Hepatic stellate cell (primary cell): ENCODE measurements at regions not wholly inside any gene's neighbourhood (a gene's known extent, or its start where the extent isn't known, plus 50 kb on each side); places are given as distances from the start of the nearest gene placed in this dataset.

Experiments
- DNase-seq: peaks from one replicate; pipeline ENCODE4 v3.0.0; 2011; ENCODE audit warnings: low spot score

DNA sequence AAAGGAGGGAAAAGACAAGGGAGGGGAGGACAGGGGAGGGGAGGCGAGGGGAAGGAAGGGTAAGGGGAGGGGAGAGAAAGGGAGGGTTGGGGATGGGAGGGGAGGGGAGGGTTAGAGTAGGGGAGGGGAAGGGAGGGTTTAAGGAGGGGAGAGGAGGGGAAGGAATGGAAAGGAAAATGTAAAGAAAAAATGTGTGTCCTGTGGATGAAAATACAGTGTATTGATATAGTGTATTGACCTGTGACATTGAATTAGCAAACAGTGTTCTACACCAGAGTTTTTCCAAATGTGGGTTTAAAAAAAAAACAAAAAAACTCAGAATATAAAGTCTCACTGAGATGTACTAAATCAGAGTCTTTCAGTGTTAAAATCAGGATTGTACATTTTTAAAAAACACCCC is 1279.8 kb upstream of the ADGRL2 start:
- no peak for DNase-seq

DNA sequence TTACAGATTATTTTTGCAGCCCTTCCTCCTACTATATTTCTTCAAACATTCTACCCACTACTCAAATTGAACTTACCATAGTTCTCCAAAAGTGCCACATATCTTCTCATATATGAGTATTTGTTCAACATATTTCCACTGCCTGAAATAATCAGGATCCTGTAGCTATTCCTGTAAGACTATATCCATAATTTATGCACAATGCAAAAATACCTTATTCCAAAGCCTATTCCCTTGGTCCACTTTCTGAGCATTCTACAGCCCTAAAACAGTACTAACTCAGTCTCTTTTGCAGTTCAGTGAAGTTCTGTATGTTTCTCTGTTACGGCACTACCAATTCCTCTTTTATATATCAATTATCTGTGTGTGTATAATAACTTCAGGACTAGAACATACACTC is 1283.7 kb upstream of the ADGRL2 start:
- DNase-seq = no peak

DNA sequence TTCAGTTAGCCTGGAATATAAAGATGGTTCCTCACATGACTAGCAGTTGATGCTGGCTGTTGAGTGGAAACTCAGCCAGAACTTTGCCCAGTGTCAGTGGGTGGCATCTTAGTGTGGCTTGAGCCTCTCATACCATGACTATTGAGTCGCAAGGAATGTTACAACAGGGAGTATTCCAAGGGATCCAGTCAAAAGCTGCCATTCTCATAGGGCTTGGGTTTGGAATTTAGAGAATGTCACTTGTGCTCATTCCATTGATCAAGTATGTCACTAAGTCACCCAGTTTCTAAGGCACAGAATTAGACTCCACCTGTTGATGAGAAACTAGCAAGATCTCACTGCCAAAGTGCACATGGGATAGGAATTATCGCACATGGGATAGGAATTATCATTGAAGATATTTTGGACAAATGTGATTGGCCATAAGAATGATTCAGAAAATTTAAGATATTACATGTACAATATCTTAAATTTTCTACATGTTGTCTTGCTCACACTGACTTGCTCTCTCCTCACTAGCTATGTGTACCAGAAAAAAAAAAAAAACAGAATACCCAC is 1290.7 kb upstream of the ADGRL2 start:
- DNase-seq = no peak

DNA sequence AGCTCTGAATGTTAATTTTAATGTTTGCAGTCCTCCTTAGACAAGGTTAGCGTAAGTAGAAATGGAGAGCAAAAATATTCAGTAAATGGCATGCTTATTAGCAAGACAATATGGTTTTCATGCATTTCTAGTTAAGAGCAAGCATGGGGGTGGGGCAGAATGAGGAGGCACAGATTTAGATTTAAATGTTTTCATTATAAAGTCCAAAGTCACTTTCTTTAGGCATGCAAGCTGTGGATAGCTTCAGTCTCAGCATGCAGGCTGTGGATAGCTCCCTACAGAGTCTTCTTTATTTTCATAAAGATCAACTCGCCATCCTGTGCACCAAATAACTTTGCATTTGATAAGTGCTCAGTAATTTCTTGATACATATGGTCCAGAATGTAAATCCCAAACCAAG is 1294.5 kb upstream of the ADGRL2 start:
- no peak for DNase-seq

DNA sequence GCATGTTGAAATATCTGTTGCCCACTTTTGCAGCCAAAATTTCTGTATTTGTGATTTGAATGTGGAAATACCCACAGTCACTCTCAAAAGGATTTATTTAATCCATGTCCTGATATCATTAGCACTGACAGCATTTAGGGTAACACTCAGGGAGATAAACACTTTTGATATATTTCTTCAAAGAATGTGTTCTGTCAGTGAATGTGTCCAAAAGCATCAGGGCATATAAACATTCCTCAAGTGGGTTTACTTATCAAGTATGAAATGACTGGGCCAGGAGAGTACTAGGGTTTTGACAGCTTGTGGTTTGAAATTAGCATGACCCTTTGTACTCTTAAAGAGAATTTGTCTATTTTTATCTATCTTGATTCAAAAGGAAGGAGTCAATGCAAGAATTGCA is 1302.1 kb upstream of the ADGRL2 start:
- DNase-seq = no peak

DNA sequence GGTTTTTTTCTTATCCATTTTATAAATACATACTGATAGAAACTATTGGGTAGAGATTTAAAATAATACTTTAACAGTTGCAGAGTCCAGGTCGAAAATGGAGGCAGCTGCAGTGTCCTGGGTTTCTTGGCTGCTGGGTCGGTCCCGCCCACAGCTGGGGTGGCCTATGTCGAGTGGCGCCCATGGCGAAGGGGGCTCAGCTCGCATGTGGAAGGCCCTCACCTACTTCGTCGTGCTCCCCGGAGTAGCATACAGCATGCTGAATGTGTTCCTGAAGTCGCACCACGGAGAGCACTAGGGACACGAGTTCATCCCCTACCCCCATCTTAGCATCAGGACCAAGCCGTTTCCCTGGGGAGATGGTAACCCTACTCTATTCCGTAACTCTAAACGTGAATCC is 1304.9 kb upstream of the ADGRL2 start:
- no peak for DNase-seq

DNA sequence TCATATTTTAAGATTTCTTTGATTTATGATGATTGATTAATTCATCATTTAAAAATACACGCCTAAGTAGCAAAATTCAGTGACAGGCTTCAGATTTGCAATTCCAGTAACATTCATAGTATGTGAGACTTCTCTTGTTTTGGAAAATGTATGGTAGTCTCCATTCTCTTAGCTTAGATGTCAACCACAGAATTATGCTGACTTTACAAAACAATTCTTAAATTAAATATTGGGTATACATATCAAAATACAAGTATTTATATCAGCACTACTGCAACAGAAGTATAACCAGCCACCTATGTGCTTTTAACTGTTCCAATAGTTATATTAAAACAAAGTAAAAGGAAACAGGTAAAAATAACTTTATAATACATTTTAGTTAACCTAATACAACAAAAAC is 1328.6 kb upstream of the ADGRL2 start:
- DNase-seq = no peak

DNA sequence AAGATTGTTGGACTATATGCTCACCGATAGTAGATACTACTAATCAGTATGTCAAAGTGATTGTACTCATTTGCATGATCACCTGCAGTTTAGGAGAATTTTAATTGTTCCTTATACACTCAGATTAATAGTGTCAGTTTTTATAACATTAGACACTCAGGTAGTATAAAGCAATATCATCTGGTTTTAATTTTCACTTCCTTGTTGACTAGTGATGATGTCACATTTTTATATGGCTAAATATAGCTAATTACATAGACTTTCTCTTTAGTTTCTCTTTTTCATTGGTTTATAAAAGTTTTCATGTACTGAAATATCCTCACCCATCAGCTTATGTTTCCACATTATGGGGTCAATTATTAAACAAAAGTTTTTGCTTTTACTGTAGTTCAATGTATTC is 1332.4 kb upstream of the ADGRL2 start:
- no peak for DNase-seq

DNA sequence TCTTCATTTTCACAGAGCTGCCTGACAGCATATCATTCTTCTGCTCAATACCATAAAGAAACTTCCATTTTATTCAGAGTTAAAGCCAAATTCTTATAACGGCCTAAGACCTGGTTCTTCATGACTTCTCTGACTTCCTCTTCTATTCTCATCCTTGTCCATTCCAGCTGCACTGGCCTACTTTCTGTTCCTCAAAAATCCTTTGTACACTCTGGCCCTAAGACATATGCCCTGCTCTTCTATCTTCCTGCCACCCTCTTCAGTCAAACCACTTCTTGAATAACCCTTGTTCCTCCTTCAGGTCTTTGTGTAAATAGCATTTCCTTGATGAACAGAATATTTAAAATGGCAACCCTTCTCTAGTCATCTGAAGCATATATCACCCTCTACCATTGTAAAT is 1338.7 kb upstream of the ADGRL2 start:
- no peak for DNase-seq

DNA sequence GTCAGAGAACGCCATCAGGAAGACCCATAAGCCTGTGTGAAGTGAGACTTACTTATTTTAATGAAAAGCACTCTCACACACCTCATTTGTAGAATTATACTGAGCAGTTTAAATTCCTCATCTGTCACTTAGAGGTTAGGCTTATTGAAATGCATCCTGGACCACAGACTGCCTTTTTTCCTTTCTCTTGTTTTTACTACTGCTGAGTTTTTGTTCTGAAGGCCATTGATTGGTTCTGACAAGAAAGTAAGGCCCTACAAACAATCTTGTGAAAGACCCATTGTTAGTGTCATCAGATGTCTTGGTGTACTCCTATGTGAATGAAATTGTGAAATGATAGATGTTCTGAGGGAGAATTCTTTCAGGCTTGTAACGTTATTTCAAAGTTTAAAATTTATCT is 1343.3 kb upstream of the ADGRL2 start:
- DNase-seq = no peak

DNA sequence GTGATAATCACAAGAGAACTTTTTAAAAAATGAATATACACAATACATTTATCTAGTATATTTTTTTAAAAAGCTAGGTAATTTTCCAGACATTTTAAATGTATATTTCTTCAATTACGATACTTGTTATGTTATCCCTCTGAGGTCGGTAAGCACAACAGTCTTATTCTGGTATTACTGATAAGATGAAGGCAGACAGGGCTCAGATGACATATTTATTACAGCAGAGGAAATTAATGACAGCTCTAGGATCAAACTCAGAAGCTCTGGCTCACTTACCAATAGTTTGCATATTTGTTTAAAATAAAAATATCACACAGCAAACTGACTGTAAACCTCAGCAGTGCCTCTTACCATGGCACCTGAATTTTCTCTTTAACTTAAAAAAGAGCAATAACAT is 1347.0 kb upstream of the ADGRL2 start:
- DNase-seq = no peak

DNA sequence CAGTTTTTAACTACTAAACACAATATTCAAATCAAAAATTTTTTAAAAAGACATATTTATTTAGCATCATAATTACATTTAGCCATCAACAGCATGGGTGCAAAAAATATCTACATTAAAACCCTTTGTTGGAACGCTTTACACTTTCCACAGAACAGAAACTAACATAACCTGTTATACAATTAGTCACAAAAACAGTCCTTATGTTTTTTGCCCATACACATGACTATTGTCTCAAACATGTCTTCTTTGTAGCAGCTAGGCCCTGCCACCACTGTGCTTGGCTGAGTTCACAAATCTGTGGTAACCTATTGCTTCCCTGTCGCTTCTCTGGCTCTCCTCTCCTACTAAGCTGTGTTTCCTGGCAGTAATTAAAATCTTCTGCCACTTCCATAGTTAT is 1350.0 kb upstream of the ADGRL2 start:
- no peak for DNase-seq

DNA sequence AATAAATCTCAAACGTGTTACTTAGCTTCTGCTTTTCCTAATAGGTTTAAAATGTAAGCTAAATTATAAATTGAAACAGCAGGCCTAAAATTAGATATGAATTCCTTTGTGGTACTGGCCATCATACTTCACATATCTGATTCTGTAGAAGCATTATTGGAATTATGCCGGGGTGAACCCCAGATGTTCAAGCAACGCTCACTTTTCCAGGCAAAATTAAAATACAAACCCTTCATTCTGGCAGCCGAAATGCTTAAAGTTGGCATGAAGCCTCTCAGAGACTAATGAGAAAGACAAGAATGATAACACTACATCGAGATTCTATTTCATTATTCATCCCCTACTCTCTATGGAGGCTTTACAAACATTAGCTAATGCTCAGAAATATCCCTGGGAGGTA is 1352.7 kb upstream of the ADGRL2 start:
- DNase-seq = no peak

DNA sequence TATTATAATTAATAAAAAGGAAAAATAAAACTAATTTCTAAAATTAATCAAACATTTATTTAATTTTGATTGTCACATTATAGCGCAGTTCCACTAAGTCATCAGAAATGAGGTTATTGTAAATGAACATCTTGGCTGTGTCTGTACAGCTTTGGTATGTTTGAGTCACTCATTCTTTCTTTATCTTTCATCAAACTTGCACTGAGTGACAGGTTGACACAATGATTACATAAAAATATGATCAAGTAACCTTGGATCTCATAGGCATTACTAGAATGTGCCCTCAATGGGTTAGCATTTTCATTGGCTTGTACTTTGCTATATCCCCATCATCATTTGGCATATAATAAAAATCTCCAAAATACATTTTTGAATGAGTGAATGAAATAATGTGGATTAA is 1353.2 kb upstream of the ADGRL2 start:
- no peak for DNase-seq

DNA sequence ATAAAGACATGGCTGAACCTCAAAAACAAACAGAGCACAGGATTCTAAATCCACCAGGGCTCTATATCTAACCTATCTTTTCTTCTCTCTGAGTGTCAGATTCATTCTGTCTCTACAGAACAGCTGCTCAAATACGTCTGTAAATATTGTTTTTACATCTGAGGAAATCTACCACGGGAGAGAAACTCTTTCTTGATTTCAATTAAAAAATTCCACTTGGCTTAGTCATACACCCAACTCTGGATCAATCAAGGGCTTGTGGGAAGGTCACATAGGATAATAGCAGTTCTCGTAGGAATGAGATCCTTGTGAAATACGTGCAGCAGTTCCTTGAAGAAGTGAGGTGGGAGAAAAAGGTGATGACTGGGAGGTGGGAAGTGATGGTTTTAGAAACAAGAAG is 1355.7 kb upstream of the ADGRL2 start:
- DNase-seq = no peak

DNA sequence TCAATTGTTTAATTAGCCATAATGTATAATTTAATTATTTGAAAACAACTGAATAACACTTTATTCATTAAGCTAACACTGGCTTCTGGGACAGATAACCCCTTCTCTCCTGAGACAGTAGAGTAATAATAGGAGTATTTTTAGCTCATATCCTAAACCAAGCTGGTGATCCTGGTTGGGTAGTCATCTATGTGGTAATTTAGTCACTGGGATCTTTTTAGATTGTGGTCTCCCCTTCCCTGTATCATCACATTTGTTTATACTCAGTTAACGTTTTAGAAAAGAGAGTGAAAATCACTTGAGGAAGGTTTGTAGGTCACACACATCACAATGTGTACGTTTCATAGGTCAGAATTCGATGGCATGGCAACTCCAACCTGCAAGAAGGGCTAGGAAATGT is 1356.6 kb upstream of the ADGRL2 start:
- DNase-seq = no peak

DNA sequence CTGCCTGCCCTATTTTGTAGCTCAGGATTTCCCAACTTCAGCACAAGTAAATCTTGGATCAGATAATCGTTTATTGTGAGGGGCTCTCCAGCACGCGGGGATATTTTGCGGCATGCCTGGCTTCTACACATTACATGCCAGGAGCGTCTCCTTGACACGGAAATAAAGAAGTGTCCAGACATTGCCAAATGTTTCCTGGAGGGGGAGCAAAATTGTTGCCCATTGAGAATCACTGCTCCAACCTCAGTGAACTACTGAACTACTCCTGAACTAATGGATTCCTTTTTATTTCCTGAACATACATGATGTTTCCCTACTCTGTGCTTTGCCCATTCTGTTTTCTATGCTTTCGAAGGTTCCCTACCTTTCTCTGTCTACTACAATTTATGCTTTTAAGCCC is 1359.1 kb upstream of the ADGRL2 start:
- no peak for DNase-seq

DNA sequence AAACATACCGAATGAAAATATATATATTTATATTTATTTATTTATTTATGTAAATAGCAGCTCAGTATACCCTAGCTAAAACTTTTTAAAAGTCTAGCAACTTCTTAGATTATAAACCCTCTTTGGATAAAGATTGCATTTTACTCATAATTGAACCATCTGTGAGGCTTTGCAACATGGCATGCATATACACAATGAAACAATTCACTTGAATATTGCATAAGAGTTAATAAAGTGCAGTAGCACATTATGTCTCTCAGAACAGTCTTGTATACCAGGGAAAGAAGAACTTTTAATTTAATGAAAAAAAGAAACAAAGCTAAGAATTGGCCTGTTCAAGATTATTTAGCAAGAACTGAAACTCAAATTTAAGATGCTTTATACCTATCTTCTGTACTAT is 1363.9 kb upstream of the ADGRL2 start:
- no peak for DNase-seq

DNA sequence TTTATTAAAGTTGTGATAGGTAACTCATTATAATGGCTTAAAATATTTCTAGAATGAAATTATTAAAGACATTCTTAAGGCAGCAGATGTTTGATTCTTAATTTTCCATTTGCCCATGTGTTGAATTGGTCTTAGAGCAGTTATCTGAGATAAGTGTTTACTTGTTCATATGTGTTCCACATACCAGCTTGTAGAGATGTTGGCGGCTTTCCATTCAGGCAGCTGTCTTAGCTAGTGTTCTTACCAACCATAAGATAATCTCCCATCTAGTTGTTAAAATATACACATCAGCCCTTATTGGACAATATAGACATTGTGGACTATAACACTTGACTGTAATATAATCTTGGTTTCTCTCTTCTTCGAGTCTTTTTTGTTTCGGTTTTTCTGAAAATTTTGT is 1372.9 kb upstream of the ADGRL2 start:
- DNase-seq = no peak

DNA sequence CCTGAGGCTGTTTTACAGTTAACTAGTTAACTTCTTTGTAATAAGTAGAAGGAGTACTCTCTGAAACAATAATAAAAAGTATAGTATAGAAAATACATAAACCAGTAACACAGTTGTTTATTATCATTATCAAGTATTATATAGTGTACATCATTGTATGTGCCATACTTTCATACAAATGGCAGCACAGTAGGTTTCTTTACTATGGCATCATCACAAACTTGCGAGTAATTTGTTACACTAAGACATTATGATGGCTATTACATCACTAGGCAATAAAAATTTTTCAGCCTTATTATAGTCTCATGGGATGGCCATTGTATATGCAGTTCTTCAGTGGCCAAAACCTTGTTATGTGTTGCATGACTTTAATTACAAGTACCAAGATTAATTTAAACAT is 1376.5 kb upstream of the ADGRL2 start:
- DNase-seq = no peak

DNA sequence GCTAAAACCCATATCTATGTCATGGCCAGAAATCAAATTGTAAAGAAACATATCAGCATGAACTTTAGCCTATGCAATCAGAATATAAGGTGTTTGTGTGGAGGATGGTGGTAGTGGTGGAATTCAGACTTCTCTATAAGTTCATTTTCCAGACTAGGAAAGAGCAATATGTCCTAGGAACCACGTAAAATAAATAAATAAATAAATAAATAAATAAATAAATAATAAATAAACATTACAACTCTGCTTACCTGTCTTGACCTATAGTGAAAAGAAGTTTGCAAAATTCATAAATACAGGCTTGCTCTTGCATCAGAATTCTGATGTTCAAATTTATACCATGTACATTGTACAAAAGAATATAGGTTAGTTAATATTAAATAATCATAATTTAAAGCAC is 1382.6 kb upstream of the ADGRL2 start:
- no peak for DNase-seq

DNA sequence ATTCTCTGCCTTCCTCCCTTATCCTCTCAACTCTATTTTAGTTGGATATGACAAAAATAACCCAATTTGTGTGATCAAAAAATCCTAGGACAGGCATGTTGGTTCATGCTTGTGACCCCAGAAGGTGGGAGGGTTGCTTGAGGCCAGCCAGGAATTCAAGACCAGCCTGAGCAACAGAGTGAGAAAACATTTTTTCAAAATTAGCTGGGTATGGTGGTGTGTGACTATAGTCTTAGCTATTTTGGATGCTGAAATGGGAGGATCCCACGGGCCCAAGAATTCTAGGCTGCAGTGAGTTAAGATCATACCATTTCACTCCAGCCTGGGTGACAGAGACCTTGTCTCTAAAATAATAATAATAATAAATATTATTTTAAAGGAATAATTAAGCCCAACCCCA is 1383.1 kb upstream of the ADGRL2 start:
- no peak for DNase-seq

DNA sequence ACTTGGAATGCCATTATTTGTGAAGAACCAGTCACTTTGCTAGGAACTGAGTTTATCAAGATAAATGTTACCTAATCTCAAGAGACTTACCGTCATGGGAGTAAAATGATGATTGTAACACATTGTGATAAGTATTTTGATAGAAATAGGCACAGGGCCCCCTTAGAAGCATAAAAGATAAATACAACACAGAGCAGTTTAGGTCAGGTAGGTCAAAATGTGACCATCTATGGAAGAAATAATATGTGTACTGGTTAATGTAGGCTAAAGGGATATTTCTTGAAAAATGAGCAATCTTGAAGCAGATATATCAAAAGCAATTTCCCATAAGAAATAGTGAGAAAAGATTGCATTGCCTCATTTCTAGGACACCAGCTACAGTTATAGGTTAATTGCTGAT is 1386.8 kb upstream of the ADGRL2 start:
- DNase-seq = no peak

DNA sequence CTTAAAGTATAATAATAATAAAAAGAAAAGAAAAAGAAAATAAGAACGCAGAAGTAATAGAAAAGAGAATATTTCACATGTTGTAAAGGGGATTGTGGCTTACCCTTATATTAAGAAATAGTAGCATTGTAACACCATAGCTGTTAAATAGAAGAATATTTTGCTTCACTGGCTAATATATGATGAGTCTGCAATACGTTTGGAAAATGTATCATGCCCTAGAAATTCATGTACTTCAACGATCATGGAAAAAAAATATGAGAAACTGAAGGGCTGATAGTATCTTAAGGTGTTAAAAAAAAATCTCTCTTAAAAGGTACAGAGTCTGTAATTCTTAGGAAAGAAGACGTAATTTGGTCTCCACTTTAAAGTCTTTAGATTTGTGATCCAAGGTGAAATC is 1390.5 kb upstream of the ADGRL2 start:
- DNase-seq = no peak

DNA sequence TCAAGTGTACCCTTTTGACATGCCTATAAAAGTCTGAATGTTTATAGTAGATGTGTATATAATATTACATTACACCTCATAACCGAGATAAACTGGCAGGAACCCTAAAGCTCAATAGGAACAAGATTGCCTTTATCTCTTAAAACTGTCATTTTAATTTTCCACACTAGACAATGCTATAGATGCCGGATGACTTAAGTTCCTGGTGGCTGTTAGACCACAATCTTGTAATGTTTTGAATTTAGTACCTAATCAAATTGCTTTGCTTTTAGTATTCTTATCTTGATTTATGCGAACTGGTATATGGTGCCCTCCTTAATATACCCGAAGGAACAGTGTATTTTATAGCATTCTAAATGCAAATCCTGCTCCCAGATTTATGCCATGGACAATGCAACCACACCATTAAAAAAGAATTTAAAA is 1397.0 kb upstream of the ADGRL4 start:
- no peak for DNase-seq
